Activated CD8-positive, alpha-beta memory T cell treated with anti-CD3 and anti-CD28 coated beads for 1 hour (primary cell): ENCODE measurements at regions not wholly inside any gene's neighbourhood (a gene's known extent, or its start where the extent isn't known, plus 50 kb on each side); places are given as distances from the start of the nearest gene placed in this dataset.
"Not testable (repeated sequence)": the region's sequence is repeated elsewhere in the genome, so short reads cannot be mapped to it uniquely, and the experiment has no call there.

Experiments
- DNase-seq, 2 donors: peaks; one replicate each; pipeline ENCODE4 v3.0.0-alpha.2; 2020; ENCODE audit warnings: low read depth in 1 of 2; ENCODE audit errors: extremely low read depth in 1 of 2

GRCh38 chr10:130935897-130936550 is 375.5 kb downstream of the TCERG1L start:
- DNase-seq: no peak

- no peak for DNase-seq
Measured at GRCh38 chr10:130936851-130937250, 374.7 kb downstream of the TCERG1L start.

GRCh38 chr10:130938051-130938450 is 373.5 kb downstream of the TCERG1L start:
- no peak for DNase-seq

- DNase-seq: not testable (repeated sequence)
Measured at GRCh38 chr10:130938891-130939290, 372.6 kb downstream of the TCERG1L start.

- no peak for DNase-seq
Measured at GRCh38 chr10:130941886-130942285, 369.6 kb downstream of the TCERG1L start.

- DNase-seq: no peak
Measured at GRCh38 chr10:130952086-130952485, 359.4 kb downstream of the TCERG1L start.

- no peak for DNase-seq
Measured at GRCh38 chr10:130954326-130954905, 357.1 kb downstream of the TCERG1L start.

GRCh38 chr10:130956251-130956650 is 355.3 kb downstream of the TCERG1L start:
- DNase-seq: no peak

- no peak for DNase-seq
Measured at GRCh38 chr10:130957423-130957822, 354.1 kb downstream of the TCERG1L start.

GRCh38 chr10:130958003-130958402 is 353.5 kb downstream of the TCERG1L start:
- DNase-seq: no peak

- DNase-seq: no peak
Measured at GRCh38 chr10:130958981-130959751, 352.4 kb downstream of the TCERG1L start.

GRCh38 chr10:130959752-130960195 is 351.7 kb downstream of the TCERG1L start:
- DNase-seq: no peak

GRCh38 chr10:130960531-130960930 is 351.0 kb downstream of the TCERG1L start:
- DNase-seq: no peak

GRCh38 chr10:130961506-130962239 is 349.8 kb downstream of the TCERG1L start:
- no peak for DNase-seq

GRCh38 chr10:130962240-130963051 is 349.1 kb downstream of the TCERG1L start:
- no peak for DNase-seq

- DNase-seq: no peak
Measured at GRCh38 chr10:130963052-130963393, 348.5 kb downstream of the TCERG1L start.

GRCh38 chr10:130963786-130964522 is 347.6 kb downstream of the TCERG1L start:
- no peak for DNase-seq

- DNase-seq: no peak
Measured at GRCh38 chr10:130964771-130965170, 346.8 kb downstream of the TCERG1L start.

GRCh38 chr10:130967161-130967560 is 344.4 kb downstream of the TCERG1L start:
- no peak for DNase-seq

- no peak for DNase-seq
Measured at GRCh38 chr10:130967784-130968183, 343.7 kb downstream of the TCERG1L start.
